Fibroblast of lung (primary cell): ENCODE measurements at regions not wholly inside any gene's neighbourhood (a gene's known extent, or its start where the extent isn't known, plus 50 kb on each side); places are given as distances from the start of the nearest gene placed in this dataset.

Experiments
- DNase-seq, 2 donors: peaks; one replicate each; pipeline versions ENCODE4 v3.0.0 to v3.0.0-alpha.2; 2010; ENCODE audit warnings: low read depth in 2 of 2
- H2AFZ ChIP-seq: 2 replicates; pipeline ENCODE4 v1.5.1; 2012; ENCODE audit warnings: low read length, control low read depth, inconsistent platforms
- H3K27ac ChIP-seq: 2 replicates; pipeline ENCODE4 v1.5.1; 2011; ENCODE audit warnings: low read length, control low read depth; ENCODE audit not compliant: insufficient read depth
- H3K27me3 ChIP-seq: 2 replicates; pipeline ENCODE4 v1.5.1; 2011; ENCODE audit warnings: mild to moderate bottlenecking, low read length; ENCODE audit not compliant: control insufficient read depth, insufficient read depth
- H3K36me3 ChIP-seq: 2 replicates; pipeline ENCODE4 v1.5.1; 2011; ENCODE audit warnings: low read length; ENCODE audit not compliant: control insufficient read depth, insufficient read depth
- H3K4me1 ChIP-seq: 2 replicates; pipeline ENCODE4 v1.5.1; 2011; ENCODE audit warnings: low read length; ENCODE audit not compliant: control insufficient read depth, insufficient read depth; ENCODE audit errors: extremely low read depth
- H3K4me2 ChIP-seq: 2 replicates; pipeline ENCODE4 v1.5.1; 2011; ENCODE audit warnings: low read length, control low read depth; ENCODE audit not compliant: insufficient read depth; ENCODE audit errors: extremely low read depth
- H3K4me3 ChIP-seq, 4 experiments: fragments of 200-600 bp in 1 of 4; sonication (generic) in 1 of 4; replicated peaks in 1 of 4; 2 replicates each; pipeline ENCODE4 v1.5.1; 2011 to 2016; ENCODE audit warnings: low read length in 4 of 4, low read depth in 3 of 4, mild to moderate bottlenecking in 3 of 4, control low read depth in 2 of 4, inconsistent platforms in 1 of 4, mixed read lengths in 1 of 4; ENCODE audit not compliant: insufficient read depth in 1 of 4; ENCODE audit errors: control extremely low read depth in 1 of 4
- H3K79me2 ChIP-seq: 2 replicates; pipeline ENCODE4 v1.5.1; 2012; ENCODE audit warnings: mild to moderate bottlenecking, low read length, inconsistent platforms; ENCODE audit not compliant: control insufficient read depth, insufficient read depth
- H3K9ac ChIP-seq: 2 replicates; pipeline ENCODE4 v1.5.1; 2011; ENCODE audit warnings: mild to moderate bottlenecking, low read length, control low read depth; ENCODE audit not compliant: insufficient read depth
- H3K9me3 ChIP-seq: 2 replicates; pipeline ENCODE4 v1.5.1; 2012; ENCODE audit warnings: low read depth, low read length; ENCODE audit not compliant: control insufficient read depth, insufficient read depth
- H4K20me1 ChIP-seq: 2 replicates; pipeline ENCODE4 v1.5.1; 2011; ENCODE audit warnings: low read length; ENCODE audit not compliant: control insufficient read depth, insufficient read depth; ENCODE audit errors: extremely low read depth
- CTCF ChIP-seq, 2 donors: IDR thresholded peaks in 1 of 2; conservative IDR thresholded peaks in 1 of 2; 1 replicate in 1 of 2; 2 replicates in 1 of 2; pipeline ENCODE4 v1.5.1; 2011 to 2012; ENCODE audit warnings: low read length in 2 of 2, control low read depth in 1 of 2, inconsistent platforms in 1 of 2, low read depth in 1 of 2, mild to moderate bottlenecking in 1 of 2
- EZH2 ChIP-seq: IDR thresholded peaks from 2 replicates; pipeline ENCODE4 v1.5.1; 2012; ENCODE audit warnings: low read length, control low read depth, mild to moderate bottlenecking; ENCODE audit errors: missing control alignments

- no peak for DNase-seq
- Histone ChIP-seq H3K27me3 (no peaks in the 10 kb centered on the region), H3K4me1 (no peaks in the 10 kb centered on the region), H3K79me2 (no peaks in the 10 kb centered on the region), H3K36me3 (no peaks in the 10 kb centered on the region), H2AFZ (no peak overlapping the region), H3K27ac (no peak overlapping the region), H3K9me3 (no peaks in the 10 kb centered on the region), H4K20me1 (no peaks in the 10 kb centered on the region), H3K9ac (no peak overlapping the region), H3K4me2 (no peak overlapping the region), H3K4me3 (no peak overlapping the region)
- TF ChIP-seq CTCF (conservative IDR thresholded peaks at IDR 0.05 in 1 of 2, IDR thresholded peaks at IDR 0.05 in 1 of 2; ENCODE audit: low read depth in 1 of 2, low read length in 2 of 2) (no peak), EZH2 (no peak)
Observed at GRCh38 chrX:53817548-53817947, 131.0 kb upstream of the HUWE1 start.

GRCh38 chrX:53813670-53814440 is 127.3 kb upstream of the HUWE1 start:
- Histone ChIP-seq H3K4me3 (no peak overlapping the region), H4K20me1 (no peaks in the 10 kb centered on the region), H3K9ac (no peak overlapping the region), H3K27ac (no peak overlapping the region), H3K79me2 (no peaks in the 10 kb centered on the region), H3K4me2 (no peak overlapping the region), H2AFZ (no peak overlapping the region), H3K36me3 (no peaks in the 10 kb centered on the region), H3K9me3 (no peaks in the 10 kb centered on the region), H3K4me1 (no peaks in the 10 kb centered on the region), H3K27me3 (no peaks in the 10 kb centered on the region)
- TF ChIP-seq CTCF (conservative IDR thresholded peaks at IDR 0.05 in 1 of 2, IDR thresholded peaks at IDR 0.05 in 1 of 2; ENCODE audit: low read depth in 1 of 2, low read length in 2 of 2): no peak
- TF ChIP-seq EZH2: no peak
- no peak for DNase-seq

DNA sequence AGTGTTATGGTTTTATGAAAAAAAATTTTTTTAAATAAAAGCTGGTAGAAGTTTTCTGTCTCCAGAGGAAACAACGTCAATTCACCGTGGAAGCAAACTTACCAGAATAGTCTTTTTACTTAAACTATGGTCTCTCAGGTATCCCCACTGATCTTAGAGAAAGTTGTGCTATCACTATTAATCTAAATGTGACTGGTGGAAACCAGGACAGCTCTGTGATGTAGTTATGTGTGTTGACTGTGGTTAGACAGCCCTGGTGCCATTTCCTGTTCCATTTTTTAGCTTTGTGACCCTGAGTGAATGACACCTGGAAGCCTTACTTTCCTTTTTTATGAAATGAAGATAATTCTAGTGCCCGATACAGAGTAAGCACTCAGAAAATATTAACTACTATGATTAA is 111.8 kb upstream of the HUWE1 start:
- no peak overlapping the region for H3K4me3 ChIP-seq
- no peaks in the 10 kb centered on the region for H3K79me2 ChIP-seq
- no peaks in the 10 kb centered on the region for H3K36me3 ChIP-seq
- H4K20me1 ChIP-seq: no peaks in the 10 kb centered on the region
- DNase-seq: no peak
- H3K27ac ChIP-seq: no peak overlapping the region
- no peak overlapping the region for H3K9ac ChIP-seq
- H3K27me3 ChIP-seq: no peaks in the 10 kb centered on the region
- no peak overlapping the region for H2AFZ ChIP-seq
- no peak overlapping the region for H3K4me2 ChIP-seq
- H3K4me1 ChIP-seq: no peaks in the 10 kb centered on the region
- no peaks in the 10 kb centered on the region for H3K9me3 ChIP-seq
- no peak for TF ChIP-seq EZH2
- TF ChIP-seq CTCF (conservative IDR thresholded peaks at IDR 0.05 in 1 of 2, IDR thresholded peaks at IDR 0.05 in 1 of 2; ENCODE audit: low read depth in 1 of 2, low read length in 2 of 2): no peak
